ENCODE measurements at regions not wholly inside any gene's neighbourhood (a gene's known extent, or its start where the extent isn't known, plus 50 kb on each side); places are given as distances from the start of the nearest gene placed in this dataset.
"Not testable (repeated sequence)": the region's sequence is repeated elsewhere in the genome, so short reads cannot be mapped to it uniquely, and the experiment has no call there.

DNA sequence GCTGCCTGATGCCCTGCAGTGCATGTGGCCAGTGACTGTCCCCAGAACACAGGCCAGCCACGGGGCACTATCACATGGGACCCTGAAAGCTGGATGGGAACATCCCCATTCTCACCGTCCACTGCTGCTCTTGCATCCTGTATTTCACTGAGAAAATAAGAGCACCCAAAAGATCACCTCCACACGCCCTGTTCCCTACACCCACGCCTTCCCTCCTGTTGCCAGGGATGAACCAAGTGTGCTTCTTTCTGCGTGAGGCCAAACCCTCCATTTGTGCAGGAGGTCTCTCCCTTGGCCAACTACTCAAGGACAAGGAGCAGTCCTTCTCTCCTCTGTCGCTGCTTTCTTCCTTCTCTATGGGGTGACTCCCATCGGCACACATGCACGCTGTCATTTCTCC, 118.3 kb downstream of the LRRC37A3 start:
- not testable (repeated sequence) for DNase-seq

DNA sequence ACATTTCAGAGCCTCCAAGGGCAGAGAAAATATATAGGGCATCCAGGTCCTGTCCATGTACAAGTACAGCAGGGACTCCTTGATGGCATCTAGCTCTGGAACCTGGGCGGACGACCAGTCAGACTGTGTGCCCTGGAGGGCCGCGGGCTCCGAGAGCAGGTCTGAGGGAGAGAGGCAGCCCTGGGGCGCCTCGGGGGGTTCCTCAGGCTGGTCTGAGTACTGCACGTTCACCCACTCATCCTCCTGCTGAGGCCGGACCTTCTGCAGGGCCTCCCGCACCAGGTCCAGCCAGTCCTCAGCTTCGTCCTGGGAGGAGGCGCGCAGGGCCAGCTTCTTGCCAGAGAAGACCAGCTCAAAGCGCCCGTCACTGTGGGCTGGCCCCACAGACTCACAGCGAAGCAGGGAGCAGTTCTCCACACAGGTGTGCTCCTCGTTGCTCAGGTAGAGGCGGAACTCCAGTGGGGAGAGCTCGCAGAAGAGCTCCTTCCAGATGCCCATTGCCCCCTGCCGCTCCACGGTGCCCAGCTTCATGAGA, 118.8 kb downstream of the LRRC37A3 start:
- not testable (repeated sequence) for DNase-seq

DNA sequence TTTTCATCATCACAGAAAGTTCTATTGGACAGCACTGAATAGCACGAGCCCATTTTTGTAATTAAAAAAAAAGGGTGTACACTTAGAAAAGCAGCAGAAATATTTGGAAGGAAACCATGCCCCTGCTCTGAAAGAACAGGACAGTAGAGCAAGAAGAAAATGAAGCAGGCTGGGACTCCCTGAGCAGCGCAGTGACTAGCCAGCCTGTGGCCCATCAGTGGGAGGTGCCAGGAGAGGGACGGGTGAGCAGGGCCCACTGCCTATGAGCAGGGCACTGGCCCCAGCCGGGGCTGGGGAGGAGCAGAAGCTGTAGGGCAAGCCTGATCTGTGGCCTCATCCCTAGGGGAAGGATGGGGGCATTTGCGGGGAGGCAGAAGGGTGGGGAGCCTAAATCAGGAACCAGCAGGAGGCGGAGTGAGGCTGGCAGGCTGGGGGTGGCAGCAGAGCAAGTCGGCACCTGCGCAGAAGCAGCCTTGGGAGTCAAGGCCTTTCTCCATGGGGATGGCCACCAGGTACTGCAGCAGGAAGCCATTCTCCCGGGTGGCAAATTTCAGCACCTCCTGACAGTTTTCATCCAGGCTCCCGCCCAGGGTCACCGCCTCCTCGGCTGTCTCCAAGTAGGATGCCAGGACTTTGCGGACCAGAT, 119.6 kb downstream of the LRRC37A3 start:
- DNase-seq = not testable (repeated sequence)

DNA sequence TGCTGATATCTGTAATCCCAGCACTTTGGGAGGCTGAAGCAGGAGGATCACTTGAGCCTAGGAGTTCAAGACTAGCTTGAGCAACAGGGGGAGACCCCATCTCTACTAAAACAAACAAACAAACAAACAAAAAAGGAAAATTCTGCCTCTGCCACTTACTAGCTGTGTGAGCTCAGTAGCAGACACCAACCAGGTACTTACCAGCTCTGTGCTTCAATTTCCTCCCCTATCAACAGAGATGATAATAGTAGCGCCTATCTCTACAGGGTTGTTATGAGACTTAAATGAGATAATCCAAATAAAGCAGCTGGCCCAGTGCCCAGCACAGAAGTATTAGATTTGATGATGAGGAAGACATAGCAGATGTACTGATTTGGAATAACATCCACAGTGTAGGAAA, 120.3 kb downstream of the LRRC37A3 start:
- not testable (repeated sequence) for DNase-seq

DNA sequence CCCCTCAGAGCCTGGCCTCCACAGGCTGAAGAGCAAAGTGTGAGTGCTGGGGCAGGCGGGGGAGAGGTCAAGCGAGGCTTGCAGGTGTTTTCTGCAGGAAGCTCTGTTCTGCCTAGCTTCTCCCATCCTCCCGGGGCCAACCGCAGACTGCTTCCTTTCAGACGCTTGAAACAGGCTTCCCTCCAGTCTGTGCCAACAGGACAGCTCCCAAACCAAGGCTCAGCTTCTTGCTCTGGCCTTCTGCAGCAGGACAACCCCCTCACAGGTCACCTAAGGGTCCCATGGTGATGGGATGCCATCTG, 120.8 kb downstream of the LRRC37A3 start:
- DNase-seq = peak; percentile 30

DNA sequence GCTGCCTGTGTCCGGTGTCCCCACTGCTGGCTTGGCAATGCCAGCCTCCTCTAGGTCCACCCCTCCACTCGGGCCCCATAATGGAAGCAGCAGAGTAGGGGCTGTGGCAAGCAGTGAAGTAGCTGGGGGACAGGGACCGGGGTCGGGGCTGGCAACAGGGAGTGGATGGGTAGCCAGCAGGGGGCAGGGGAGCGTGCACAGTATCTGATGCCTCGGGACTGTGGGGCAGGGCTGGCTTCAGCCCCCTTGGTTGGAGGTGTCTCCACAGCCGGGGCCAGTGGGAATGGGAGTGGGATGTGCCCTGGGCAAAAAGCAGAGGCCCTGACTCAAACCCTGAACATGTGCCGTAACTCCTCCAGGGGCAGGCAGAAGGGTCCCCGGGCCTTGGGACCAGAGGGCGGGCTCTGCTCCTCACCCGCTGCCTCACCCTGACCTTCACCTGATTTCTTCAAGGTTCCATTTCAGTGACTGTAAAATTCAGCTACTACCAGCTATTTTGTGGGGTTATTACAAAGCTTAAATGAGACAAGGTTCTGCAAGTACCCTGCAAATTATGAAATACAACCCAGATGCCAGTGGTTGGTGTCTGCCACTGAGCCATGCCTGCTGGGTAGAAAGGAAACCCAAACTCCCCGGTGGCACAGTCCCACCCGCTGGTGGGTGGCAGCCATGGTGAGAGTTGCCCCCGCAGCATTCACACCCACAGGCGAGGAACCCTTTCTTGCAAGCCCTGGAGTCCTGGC, 121.4 kb downstream of the LRRC37A3 start:
- DNase-seq = not testable (repeated sequence)

DNA sequence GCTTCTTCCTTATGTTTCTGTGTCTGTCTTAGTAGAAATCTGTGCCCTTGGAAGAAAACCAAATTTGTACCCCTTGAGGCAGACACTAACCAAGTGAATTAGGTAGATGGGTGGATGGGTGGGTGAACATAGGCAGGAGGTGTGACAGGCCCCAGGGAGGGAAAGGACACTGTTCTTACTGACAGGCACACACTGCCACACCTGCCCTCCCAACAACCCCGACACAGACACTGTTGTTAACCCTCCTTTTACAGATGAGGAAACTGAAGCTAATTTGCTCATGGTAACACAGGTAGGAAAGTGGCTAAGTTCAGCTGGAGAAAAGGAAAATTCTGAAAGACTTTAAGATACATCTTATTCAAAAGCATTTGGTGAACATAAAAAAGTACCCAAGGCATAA, 123.9 kb downstream of the LRRC37A3 start:
- DNase-seq = not testable (repeated sequence)

DNA sequence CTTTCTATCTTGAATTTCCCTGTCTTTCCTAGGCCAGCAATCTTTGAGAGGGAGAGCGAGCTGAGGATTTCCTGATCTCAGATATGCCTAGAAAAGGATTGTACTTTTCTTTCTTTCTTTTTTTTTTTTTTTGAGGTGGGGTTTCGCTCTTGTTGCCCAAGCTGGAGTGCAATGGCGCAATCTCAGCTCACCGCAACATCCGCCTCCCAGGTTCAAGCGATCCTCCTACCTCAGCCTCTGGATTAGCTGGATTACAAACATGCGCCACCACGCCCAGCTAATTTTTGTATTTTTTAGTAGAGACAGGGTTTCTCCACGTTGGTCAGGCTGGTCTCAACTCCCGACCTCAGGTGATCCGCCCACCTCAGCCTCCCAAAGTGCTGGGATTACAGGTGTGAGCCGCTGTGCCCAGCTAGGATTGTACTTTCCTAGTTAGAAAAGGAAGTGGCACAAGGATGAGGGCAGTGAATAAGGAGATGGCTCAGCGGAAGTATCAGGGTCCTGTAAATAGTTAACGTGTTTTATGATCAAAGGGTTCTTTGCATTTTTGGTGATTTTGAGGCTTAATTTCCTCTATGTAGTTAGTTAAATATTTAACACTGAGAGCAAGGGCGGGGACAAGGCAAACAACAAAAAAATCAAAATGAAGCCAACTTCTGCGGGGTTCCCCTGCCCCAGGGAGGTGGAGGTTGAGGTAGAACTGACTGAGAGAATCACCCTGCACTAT, 124.6 kb downstream of the LRRC37A3 start:
- DNase-seq = not testable (repeated sequence)

DNA sequence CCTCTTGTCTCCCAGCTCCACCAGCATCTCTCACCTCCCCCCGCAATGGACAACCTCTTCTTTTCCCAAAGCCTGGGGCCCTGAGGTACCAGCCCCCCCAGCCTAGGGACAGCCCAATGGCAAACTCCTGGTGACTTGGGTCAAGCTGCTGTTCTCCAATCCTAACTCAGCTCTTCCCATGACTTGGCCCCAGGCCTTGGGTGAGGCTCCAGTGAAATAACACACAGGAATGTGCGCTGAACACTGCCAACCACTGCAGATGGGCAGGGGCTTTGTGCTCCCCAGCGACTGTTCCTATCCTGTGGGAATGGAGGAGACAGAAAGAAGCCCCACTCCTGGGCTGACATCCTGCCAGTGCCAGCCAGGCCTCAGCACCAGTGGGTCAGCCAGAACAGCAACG, 125.2 kb downstream of the LRRC37A3 start:
- not testable (repeated sequence) for DNase-seq

DNA sequence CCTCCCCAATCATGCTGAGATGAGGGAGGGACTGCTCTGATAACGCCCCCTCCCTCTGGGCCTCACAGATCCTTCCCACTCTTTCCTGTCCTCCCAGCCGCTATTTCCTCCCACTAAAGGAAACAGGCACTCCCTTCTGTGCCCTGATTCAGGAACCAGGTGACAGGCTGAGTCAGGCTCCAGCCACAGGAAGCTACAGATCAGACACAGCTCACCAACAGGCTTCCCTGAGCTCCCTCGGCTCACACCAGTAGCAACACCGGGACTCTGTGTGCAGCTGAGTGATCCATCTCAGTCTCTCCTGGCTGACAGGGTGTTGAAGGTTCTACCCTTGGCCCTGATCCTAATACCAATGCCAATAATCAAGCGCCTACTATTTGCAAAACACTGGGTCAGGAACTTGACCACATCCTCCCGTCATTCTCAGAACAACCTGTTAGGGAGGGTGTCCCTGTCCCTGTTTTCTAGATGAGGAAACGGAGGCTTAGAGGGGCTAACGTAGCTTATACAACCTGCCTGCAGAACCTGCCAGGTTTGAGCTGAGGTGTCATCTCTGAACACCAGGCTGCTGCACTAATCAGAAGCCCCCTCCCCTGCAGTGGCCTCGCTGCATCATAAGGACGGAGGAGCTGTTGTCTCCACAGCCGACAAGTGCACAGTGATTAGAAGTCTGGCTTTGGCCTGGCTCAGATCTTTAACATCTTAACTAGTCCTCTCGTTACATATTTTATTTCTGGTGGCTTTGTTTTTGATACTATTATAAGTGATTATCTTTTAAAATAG, 126.3 kb downstream of the LRRC37A3 start:
- DNase-seq = peak; percentile 44

DNA sequence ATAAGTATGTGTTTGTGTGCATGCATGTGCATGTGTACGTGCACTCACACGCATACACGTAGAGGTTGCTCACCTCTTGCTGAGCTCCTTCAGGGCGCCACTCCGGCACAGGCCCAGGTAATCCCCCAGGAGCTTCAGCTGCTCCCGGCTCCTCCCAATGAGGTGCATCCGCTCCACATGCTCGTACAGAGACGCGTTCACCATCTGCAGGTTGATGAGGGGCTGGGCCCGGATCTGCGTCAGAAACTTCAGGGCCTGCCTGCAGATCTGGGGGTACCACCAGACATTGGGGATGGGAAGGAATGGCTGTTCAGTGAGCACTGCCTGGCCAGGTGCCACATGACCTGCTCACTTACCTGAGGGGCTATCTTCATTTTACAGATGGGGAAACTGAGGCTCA, 127.0 kb downstream of the LRRC37A3 start:
- DNase-seq = not testable (repeated sequence)

DNA sequence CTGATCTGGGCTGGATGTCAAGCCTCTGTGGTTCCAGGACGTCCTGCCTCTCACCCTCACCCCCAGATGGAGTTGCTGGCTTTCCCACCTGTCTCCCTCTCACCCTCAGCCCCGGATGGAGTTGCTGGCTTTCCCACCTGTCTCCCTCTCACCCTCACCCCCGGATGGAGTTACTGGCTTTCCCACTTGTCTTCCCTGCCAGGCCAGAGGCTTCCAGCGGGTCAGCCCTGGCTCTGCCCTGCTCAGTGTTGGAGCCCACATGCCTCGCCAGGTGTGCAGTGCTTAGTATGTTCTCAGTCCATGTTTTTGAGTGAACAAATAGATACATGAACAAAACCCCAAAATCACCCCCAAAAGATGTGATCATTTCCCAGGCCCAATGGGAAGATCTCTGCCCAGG, 127.6 kb downstream of the LRRC37A3 start:
- DNase-seq = not testable (repeated sequence)

DNA sequence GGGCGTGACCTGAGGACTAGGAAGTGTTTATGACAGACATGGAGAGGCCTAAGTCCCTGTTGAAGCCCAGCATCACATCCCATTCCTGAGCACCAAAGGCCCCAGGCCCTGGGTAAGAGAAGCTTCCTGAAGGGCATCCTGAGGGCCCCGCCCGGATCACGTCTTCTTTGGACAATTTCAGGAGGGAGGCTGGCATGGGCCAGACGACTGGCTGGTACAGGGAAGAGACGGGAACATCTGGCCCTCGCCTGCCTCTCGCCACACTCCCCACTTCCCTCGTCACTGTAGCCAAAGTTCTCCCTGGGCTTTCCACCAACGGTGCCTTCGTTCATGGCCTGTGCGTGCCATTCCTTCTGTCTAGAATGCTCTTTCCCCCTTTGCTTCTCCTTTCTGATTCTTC, 128.1 kb downstream of the LRRC37A3 start:
- DNase-seq = not testable (repeated sequence)

DNA sequence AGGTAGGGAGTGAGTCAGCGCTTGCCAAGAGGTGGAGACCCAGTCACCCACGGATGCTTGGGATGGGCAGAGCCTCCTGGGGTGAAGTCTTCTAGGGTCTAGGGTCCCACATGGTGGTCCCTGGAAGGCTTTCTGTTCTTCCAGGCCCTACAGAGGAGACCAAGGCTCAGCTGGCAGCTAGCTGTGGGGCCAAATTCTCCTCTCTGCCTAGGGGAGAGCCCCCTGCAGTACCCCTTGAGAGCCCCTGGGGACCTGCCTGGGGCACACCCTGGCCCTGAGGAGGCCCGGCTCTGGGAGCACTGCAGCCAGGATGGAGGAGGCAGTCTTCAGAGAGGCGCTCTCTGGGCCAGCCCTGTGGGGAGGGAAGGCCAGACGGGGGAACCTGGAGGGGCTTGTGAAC, 128.6 kb upstream of the SMURF2 start:
- DNase-seq = not testable (repeated sequence)

DNA sequence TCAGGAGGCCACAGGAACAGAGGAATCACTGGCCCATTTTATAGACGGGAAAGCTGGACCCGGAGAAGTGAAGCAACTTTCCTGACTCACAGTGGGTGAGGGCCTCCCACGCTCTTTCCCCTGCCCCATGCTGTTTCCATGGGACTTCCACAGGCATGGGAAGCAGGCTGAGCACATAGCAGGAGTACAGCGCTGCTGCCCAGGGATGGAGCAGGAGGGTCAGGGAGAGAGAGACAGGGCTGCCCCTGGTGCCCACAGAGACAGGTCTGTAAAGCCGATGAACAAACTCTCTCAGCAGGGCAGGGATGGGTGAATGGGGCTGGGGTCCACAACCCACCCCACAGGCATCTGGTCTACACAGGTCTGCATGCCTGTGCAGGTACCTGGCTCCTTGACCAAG, 128.1 kb upstream of the SMURF2 start:
- DNase-seq = not testable (repeated sequence)

DNA sequence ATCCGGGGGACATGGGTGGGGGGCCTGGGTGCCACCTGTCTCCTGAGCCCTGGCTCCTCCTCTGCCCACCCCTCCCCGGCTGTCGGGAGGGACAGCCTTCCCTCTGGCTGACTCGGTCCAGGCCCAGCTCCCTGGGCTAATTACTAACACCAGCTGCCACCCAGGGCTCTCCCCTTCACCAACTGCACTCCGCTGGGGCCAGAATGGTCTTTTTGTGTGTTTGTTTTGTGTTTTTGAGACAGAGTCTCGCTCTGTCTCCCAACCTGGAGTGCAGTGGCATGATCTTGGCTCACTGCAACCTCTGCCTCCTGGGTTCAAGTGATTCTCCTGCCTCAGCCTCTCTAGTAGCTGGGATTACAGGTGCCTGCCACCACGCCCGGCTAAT, 126.9 kb upstream of the SMURF2 start:
- DNase-seq = not testable (repeated sequence)

DNA sequence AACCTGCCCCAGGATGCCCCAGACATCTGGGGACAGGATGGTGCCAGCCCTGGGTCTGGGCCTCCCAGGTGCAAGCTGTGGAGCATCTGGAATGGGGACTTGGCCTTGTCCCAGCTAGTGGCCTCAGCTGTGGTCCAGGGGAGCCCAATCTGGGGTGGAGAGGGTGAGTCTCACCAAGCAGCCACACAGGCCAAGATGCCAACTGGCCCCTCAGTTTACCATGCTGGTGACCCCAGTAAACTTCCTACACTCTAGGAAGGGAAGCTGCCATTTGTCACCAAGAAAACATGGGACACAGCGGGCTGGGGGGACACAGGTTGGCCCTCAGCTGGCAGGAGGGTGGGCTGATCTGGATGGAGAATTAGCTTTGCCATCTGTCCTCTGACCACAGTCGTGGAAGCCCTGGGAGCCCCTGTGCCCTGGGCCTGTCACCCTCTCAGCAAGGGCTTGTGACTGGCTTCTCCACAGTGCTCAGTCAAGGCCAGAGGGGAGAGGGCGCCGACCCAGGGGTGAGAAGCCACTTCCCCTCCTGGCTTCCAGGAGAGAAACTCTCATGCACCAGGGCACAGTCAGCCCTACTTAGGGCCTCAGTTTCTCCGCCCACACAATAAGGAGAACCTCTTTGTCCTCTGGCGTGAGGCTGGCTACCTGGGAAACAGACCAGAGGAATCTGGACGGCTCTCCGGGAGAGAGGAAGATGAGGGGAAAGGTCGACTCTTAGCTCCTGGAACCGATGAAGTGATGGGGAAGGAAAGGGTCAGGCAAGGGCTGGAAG, 126.4 kb upstream of the SMURF2 start:
- DNase-seq = no peak

DNA sequence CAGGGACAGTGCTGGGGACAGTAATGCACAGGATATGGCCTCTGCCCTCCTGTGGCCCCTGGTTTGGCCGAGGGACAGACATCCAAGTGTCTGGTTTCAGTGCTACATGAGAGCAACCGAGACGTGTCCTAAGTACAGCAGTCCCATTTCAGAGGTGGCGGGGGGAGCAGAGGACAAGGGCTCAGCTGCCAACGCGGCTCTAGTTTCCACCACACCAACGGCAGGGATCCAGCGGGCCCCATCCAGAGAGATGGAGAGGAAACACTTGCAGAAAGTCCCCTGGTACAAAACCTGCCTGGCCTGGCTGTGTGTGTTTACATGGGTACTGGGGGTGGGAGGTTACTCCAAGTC, 125.8 kb upstream of the SMURF2 start:
- no peak for DNase-seq

DNA sequence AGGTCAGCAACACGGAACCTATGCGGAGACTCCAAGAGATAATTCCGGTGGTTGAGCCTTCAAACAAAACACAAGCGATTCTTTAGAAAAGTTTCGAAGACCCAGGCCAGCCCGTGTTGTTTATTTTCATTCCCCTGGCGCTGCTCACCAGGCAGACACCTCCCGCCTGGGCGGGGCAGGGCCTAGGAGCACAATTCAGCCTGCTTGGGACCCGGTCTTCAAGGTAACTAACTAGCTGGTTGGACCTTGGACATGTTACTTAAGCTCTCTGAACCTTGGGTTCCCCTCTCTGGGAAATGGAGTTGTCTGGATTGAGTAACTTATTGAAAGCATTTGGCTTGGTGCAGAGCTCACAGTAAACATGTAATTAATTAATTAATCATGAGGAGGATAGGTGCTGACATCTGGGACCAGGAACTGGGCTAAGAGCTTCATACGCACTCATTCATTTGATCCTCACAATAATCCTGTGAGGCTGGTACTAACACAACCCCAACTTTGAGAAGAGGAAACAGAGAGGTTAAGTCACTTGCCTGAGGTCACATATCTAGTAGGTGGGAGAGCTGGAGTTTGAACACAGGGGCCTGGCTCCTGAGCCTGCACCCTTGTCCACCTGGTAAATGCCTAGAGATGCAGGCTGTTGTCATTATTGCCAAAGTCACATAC, 125.3 kb upstream of the SMURF2 start:
- no peak for DNase-seq

DNA sequence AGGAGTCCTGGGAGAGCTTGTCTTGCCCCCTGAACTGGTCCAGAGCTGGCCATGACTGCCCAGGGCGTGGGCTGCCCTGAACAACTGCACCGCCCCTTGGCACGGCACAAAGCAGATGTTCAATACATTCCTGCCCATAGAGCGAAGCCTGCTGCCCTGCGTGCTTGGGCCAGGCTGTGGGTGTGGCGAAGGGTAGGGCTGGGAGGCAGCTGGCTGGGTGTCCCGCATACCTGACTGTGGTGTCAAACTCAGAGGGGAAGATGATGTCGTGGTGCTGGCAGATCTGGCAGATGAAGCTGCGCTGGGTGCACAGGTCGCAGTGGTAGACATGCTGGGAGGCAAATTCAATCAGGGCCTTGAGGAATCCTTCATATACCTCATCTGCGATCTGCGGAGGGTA, 124.2 kb upstream of the SMURF2 start:
- no peak for DNase-seq

DNA sequence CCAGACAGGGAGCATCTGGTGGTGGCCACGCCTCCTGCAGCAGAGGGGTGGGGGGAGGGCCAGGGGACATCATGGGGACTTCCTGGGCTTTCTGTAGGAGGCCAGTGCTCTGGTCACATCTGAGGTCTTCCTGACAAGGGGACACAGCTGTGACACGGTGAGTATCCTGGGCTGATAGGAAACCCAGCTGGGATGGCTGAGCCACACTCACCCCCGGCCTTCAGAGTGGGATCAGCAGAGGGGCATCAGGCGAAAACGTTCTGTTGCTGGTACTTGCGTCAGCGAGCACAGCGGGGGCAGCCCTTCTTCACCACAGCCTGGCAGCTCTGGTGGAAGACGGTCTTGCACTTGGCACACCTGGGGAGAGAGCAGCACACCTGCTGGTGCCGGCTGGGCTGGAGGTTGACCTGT, 122.9 kb upstream of the SMURF2 start:
- no peak for DNase-seq
